Hepatocyte (in vitro differentiated cells): ENCODE measurements at regions not wholly inside any gene's neighbourhood (a gene's known extent, or its start where the extent isn't known, plus 50 kb on each side); places are given as distances from the start of the nearest gene placed in this dataset.

Source experiments
- EZH2phosphoT487 ChIP-seq: fragments of 200-600 bp; sonication (generic); IDR thresholded peaks from one replicate; pipeline ENCODE4 v1.6.1; 2018; ENCODE audit warnings: antibody characterized with exemption, mild to moderate bottlenecking, low read depth, moderate library complexity; ENCODE audit not compliant: unreplicated experiment, severe bottlenecking
- TF ChIP-seq, protein P1 (sequence below): fragments of 200-600 bp; sonication (generic); IDR thresholded peaks from 2 replicates; pipeline ENCODE4 v1.5.1; 2016; ENCODE audit warnings: antibody characterized with exemption, mild to moderate bottlenecking; ENCODE audit not compliant: poor library complexity

DNA sequence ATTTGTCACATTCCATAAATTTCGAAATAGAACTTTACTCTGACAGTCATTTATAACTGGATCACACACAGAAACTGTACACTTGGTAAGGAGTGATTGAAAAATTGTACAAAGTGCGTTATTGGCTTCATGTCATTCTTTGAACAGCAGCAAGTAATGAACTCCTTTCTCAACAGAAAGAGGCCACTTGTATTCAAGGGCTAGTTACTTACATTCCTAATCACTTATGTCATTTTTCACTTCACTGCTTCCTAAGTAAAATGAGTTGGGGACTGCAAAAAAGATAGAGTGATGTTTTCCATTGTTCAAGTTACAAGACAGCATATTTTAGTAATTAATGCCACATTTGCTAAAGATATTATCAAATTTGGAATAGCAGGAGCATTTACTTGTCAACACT lies 893.2 kb downstream of the DTWD2 start:
- TF ChIP-seq, protein P1, sequence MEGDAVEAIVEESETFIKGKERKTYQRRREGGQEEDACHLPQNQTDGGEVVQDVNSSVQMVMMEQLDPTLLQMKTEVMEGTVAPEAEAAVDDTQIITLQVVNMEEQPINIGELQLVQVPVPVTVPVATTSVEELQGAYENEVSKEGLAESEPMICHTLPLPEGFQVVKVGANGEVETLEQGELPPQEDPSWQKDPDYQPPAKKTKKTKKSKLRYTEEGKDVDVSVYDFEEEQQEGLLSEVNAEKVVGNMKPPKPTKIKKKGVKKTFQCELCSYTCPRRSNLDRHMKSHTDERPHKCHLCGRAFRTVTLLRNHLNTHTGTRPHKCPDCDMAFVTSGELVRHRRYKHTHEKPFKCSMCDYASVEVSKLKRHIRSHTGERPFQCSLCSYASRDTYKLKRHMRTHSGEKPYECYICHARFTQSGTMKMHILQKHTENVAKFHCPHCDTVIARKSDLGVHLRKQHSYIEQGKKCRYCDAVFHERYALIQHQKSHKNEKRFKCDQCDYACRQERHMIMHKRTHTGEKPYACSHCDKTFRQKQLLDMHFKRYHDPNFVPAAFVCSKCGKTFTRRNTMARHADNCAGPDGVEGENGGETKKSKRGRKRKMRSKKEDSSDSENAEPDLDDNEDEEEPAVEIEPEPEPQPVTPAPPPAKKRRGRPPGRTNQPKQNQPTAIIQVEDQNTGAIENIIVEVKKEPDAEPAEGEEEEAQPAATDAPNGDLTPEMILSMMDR: no peak
- no peak for TF ChIP-seq EZH2phosphoT487
